ENCODE measurements at regions not wholly inside any gene's neighbourhood (a gene's known extent, or its start where the extent isn't known, plus 50 kb on each side); places are given as distances from the start of the nearest gene placed in this dataset.
A peak's percentile ranks its signal among the peaks of the same experiment; 100 is the strongest.
"Not testable (repeated sequence)": the region's sequence is repeated elsewhere in the genome, so short reads cannot be mapped to it uniquely, and the experiment has no call there.

GRCh38 chr6:134665029-134665723 lies 284.7 kb downstream of the ALDH8A1 start:
- no peak for DNase-seq

DNA sequence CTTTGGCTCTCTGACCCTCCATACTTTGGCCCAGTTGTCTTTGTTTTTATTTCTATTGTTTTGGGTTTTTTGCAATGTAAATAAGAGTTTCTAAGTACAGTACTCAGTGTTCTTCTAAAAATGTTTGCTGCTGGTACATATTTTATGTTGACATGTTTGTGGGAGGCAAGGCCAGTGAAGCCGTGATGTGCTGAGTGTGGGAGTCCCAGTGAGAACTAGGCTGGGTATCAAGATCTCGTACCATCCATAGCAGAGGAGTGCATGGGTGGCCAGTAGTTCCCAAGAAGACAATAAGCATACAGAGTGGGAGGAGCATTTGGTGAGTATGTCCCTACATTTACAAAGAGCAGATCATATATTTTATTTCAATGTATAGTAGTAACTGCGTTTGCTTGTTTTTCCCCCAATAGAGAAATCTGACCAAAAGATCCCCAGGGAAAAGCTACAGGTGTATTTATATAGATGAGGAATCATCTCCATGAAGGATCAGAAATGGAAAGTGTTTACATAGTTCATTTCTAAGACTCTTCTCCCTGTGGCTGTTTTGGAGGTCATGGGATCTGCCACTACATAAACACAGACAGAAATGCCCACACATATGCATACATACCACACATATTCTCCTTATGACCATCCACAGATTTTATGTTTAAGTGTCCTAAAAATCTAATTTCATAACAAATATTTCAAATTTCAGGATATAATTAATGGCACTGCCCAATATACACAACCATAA lies 285.9 kb downstream of the ALDH8A1 start:
- no peak for DNase-seq

DNA sequence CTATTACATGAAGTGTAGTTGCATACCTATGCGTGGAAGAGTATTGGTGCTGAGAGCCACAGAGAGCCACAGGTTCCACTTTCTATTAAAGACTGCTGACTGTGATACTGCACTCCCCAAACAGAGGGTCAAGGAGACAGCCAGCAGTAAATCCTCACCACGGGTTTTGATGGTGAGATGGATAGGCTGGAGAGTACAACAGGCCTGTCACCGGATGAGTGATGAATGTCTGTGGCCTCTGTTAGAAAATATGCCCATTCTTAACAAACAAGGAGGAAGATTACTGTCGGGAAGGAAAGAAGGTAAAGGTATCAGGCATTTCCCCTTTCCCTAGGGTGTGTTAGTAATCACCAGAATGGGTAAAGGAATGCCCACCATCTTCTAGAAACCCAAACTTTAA lies 286.5 kb downstream of the ALDH8A1 start:
- no peak for DNase-seq

DNA sequence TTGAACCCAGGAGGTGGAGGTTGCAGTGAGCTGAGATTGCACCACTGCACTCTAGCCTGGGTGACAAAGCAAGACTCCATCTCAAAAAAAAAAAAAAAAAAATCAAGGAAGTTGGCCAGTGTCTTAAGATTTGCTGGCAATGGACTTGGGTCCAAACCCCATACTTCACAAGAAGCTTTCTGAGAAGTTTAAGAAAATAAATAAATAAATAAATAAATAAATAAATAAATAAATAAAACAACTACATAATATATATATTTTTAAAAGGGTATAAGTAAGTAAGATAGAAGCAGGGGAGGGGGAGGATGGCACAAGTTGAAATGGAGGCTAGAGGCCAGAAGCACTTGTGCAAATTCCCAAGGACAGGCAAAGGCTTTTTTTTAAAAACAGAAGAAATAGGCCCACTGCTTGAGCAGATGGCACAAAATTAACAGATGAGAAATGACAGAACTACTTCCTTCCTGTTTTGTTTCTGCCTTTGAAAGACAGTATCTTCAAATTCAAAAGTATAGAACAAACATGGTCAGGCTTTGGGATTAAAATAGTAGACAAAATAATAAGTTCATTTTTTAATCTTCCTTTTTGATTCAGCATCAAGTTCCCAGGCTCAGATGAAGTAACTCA lies 287.7 kb downstream of the ALDH8A1 start:
- DNase-seq: no peak

DNA sequence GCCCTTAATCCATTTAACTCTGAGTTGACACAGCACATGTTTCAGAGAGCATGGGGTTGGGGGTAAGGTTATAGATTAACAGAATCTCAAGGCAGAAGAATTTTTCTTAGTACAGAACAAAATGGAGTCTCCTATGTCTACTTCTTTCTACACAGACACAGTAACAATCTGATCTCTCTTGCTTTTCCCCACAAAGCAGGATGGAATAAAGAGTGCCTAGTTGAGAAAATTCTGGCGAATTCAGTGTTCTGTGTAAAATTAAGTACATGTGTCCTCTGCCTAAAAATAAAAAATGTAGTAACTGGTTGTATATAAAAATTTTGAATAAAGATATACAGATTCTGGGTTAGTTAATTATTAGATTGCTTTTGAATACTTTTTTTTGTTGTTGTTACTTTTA lies 290.0 kb downstream of the ALDH8A1 start:
- DNase-seq: not testable (repeated sequence)

- DNase-seq: no peak
Measured at GRCh38 chr6:134658596-134658995, 291.3 kb downstream of the ALDH8A1 start.

GRCh38 chr6:134657751-134658527 lies 292.0 kb downstream of the ALDH8A1 start:
- DNase-seq: no peak

- no peak for DNase-seq
Measured at GRCh38 chr6:134657343-134657742, 292.6 kb downstream of the ALDH8A1 start.

DNA sequence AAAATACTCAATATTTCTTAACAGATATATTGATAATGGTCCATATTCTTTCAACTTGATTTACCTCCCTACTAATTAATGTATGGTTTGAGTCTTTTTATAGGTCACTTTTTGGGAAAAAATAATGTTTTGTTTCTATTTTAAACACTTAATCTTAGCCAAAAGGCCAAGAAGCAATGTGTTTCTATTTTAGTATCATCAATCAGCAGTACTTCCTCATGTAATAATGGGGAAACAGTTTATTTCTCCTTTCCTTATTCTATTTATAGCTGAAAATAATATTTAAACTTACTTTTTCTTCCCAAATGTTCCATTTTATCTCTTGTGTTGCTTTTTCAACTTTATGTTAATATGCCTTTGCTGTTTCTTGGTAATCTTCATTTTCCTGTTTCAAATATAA lies 295.1 kb downstream of the ALDH8A1 start:
- no peak for DNase-seq

GRCh38 chr6:134651519-134651918 lies 298.4 kb downstream of the ALDH8A1 start:
- no peak for DNase-seq

DNA sequence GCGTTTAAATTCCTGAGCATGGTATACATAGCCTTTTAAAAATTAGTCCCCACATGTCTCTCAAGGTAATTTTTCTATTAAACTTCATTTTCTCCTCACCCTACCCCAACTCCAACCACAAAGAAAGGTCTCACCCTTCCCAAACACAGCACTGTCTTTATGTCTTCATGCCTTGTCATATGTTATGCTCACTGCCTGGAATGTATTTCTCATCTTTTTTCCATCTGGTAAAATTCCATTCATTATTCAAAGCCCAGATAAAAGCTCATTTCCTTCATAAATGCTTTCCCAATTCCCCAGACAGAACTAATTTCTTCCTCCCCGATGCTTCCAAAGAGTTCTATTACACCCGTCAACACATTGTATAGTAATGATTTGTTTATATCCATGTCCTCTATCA lies 302.0 kb downstream of the ALDH8A1 start:
- no peak for DNase-seq

- DNase-seq: no peak
Measured at GRCh38 chr6:134642819-134643218, 307.1 kb downstream of the ALDH8A1 start.

- no peak for DNase-seq
Measured at GRCh38 chr6:134642279-134642678, 307.6 kb downstream of the ALDH8A1 start.

DNA sequence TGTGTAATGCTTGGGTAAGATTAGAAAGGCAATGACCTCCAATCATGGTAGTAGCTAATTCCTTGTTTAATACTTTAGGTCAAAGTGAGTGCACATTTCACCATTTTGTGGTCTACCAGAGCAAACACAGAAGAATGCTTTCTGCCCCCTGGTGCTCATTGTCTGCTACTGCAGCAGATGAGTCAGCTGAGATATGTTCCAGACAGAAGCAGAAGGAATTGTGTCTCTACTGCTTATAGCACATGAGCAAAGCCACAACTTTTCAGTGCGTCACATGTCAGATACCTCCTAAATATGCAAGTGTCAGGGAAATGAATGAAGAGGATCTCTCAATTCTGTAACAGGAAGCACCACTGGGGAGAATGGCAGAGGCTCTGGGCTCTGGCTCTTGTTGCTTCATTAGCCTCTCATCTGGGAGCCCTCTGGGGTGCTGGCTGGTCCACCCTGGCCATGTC lies 308.9 kb downstream of the ALDH8A1 start:
- peak; percentile 83 for DNase-seq

GRCh38 chr6:134640229-134640628 lies 309.7 kb downstream of the ALDH8A1 start:
- no peak for DNase-seq

DNA sequence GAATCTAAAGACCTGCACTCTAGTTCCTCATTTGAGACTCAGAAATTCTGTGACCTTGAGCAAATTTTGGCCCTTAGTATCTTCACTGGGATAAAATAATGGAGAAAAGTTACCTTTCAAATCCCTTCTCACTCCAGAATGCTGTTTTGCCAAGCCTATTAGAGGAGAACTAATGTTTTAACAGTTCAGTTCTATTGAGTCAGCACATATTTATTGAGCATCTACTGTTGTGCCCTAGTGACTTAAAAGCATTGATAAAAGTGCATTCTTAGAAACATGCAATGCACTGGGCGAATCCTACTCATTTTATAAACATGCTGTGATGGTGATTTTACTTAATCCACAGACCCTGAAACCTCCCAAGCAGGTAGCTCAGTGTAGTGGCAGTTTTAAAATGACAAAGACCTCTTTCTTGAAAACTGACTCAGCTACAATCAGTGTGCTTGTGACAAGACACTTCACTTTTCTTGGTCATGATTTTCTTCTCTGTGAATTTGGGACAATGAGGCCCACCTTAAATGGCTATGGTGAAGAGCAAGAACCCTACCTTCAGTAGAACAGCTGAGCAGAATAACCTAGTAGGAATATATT lies 312.0 kb downstream of the ALDH8A1 start:
- DNase-seq: peak; percentile 60

DNA sequence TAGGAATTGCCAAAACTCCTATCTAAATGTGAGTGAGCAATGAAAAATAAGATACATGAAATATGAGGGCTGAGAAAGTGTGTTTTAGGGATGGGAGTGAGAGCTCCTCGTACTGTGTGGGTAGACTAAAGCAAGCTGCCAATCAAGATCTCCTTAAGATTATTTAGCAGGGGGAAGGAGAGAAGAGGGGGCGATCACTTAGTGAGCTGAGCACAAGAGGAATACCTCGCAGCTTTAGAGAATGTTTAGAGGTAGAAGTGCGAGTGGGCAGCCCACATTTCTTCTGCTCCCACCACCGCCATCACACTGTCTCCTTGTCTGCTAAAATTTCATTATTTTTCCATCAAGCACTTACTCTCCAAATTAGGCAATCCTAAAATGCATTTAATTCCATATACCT lies 312.6 kb downstream of the ALDH8A1 start:
- DNase-seq: no peak

DNA sequence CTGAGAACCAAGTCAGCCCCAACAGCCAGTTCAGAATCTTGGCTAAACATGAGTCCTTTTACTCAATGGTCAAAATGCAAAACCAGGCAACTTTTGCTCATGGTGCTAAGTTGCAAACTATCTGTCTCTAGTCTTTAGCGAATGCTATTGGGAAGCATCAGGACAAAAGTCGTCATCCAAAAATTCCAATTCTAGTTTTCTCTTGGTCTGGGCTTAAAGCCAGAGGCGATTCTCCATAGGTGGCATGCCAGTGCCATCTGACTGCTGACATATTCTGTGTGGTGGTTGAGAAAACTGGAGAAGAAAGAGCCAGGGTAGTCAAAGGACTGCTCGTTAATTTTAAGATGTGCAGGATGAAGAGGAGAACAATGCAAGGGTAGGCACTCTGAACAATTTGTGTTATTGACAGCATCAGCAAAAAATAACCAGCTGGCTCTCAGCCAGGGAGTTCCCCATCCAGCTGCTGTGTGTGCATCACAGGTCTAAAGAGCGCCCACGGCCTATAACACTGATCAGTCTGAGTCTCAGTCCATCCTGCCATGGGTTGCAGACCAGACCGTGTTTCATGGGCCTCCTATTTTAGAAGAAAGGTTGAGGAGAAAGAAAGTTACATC lies 313.6 kb downstream of the ALDH8A1 start:
- peak; percentile 23 for DNase-seq

DNA sequence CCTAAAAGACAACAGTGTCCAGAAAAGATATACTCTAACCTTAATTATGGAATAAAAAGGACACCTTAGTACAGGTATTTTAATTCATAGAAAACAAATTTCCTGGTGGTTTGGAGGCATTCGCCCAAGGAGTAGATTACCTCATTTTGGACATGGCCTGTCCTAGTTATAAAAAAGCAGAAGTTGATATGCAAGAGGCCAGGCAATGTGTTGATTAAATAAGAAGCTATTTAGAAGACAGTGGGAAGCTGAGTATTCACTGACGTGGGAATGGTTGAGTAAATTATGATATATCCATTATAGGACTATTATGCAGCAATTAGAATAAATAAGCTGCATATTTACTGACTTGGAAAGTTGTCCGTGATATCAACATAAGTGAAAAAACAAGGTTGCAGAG lies 314.9 kb downstream of the ALDH8A1 start:
- DNase-seq: no peak

DNA sequence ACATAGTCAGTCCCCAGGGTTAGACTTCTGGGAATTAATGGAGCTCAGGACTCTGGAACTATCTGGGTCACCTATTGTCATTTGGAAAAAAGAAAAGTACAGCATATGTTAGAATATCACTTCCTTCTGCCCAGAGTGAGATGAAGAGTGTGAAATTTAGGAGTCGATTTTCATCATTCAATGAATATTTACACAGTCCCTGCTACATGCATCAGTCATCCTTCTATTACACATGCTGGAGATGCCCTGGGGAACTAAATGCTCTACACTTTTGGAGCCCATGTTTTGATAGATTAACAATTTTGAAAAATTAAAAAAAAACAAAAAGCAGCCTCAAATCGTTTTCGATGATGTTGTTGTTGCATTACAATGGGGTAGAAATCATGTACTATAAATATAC lies 315.4 kb downstream of the ALDH8A1 start:
- no peak for DNase-seq

- DNase-seq: peak; percentile 81
Measured at GRCh38 chr6:134632982-134633940, 315.3 kb upstream of the SGK1 start.

All from activated CD4-positive, alpha-beta T cell treated with anti-CD3 and anti-CD28 coated beads, Interleukin-10, Interleukin-2, amounts not matched to agents 100 ng/mL and 50 ng/mL, durations not matched to agents 16 hours and 8 hours (primary cell).